HCT116 (cell line): ENCODE measurements at regions not wholly inside any gene's neighbourhood (a gene's known extent, or its start where the extent isn't known, plus 50 kb on each side); places are given as distances from the start of the nearest gene placed in this dataset.

Source experiments
- ATAC-seq: fragments of 200-7000 bp; cut with Tn5 transposase; 2 replicates; pipeline ENCODE4 v1.9.1; 2020; ENCODE audit warnings: mild to moderate bottlenecking, moderate library complexity
- BruUV-seq: library from RNA; stranded (reverse); fragments of 400-500 nt; replicated peaks from 2 replicates; lab custom pipeline; 2021; lab: Mats Ljungman, UMichigan
- CTCF ChIA-PET: fragments of 300-600 bp; sonication (Branson Sonifier 250); formaldehyde crosslinking; loops from one replicate; lab custom pipeline; 2021; ENCODE audit warnings: antibody characterized with exemption; lab: Charles Lee
- POLR2A ChIA-PET: fragments of 300-600, 350-600 bp; sonication (Branson Sonifier 250); formaldehyde crosslinking; loops from one replicate; lab custom pipeline; 2021; ENCODE audit warnings: antibody characterized with exemption; lab: Charles Lee
- RAD21 ChIA-PET, 2 experiments: fragments of 300-600 bp; sonication (Branson Sonifier 250); formaldehyde crosslinking; loops; one replicate each; lab custom pipeline; 2023; ENCODE audit warnings: low total read pairs in 2 of 2; ENCODE audit not compliant: uncharacterized antibody in 2 of 2, unreplicated experiment in 2 of 2, low non-redundant PET in 1 of 2; lab: Charles Lee
- DNase-seq: peaks from one replicate; pipeline ENCODE4 v3.0.0-alpha.2; 2010; ENCODE audit warnings: low read depth, low spot score
- H2AFZ ChIP-seq: fragments of 200-600 bp; shearing (Covaris generic), sonication (generic); 2 replicates; pipeline ENCODE4 v1.6.1; 2017; ENCODE audit warnings: low read depth, mixed run types, mixed read lengths, antibody characterized with exemption, low read length; ENCODE audit not compliant: poor library complexity, severe bottlenecking
- H3K27ac ChIP-seq: 2 replicates; pipeline ENCODE4 v1.5.1; 2012; ENCODE audit warnings: low read depth, low read length
- H3K27me3 ChIP-seq: fragments of 200-600 bp; sonication (generic); 2 replicates; pipeline ENCODE4 v1.6.1; 2016; ENCODE audit warnings: mixed run types, low read length, mixed read lengths; ENCODE audit not compliant: insufficient read depth
- H3K36me3 ChIP-seq, 2 experiments: fragments of 200-500 bp in 1 of 2; fragments of 200-600 bp in 1 of 2; sonication (Bioruptor generic) in 1 of 2; sonication (generic) in 1 of 2; 2 replicates each; pipeline versions ENCODE4 v1.5.1 to v1.6.1; 2014 to 2016; ENCODE audit warnings: low read length in 2 of 2, inconsistent platforms in 1 of 2, mixed read lengths in 1 of 2, mixed run types in 1 of 2; ENCODE audit not compliant: insufficient read depth in 2 of 2, control insufficient read depth in 1 of 2
- H3K4me1 ChIP-seq, 2 experiments: fragments of 200-600 bp in 1 of 2; sonication (generic) in 1 of 2; 2 replicates each; pipeline versions ENCODE4 v1.5.1 to v1.6.1; 2012 to 2017; ENCODE audit warnings: low read length in 2 of 2, inconsistent platforms in 1 of 2, mild to moderate bottlenecking in 1 of 2, mixed read lengths in 1 of 2, mixed run types in 1 of 2, moderate library complexity in 1 of 2; ENCODE audit not compliant: insufficient read depth in 2 of 2, control insufficient read depth in 1 of 2
- H3K4me2 ChIP-seq: fragments of 200-600 bp; sonication (generic); 2 replicates; pipeline ENCODE4 v1.6.1; 2017; ENCODE audit warnings: mixed run types, low read length, mixed read lengths
- H3K4me3 ChIP-seq, 2 experiments: fragments of 200-600 bp in 1 of 2; sonication (generic) in 1 of 2; replicated peaks in 1 of 2; 2 replicates each; pipeline ENCODE4 v1.5.1; 2011 to 2016; ENCODE audit warnings: low read length in 2 of 2, control low read depth in 1 of 2, low read depth in 1 of 2, mild to moderate bottlenecking in 1 of 2, mixed read lengths in 1 of 2, mixed run types in 1 of 2
- H3K79me2 ChIP-seq: fragments of 200-600 bp; sonication (generic); 2 replicates; pipeline ENCODE4 v1.6.1; 2017; ENCODE audit warnings: mild to moderate bottlenecking, mixed run types, low read length, moderate library complexity, mixed read lengths; ENCODE audit not compliant: insufficient read depth
- H3K9ac ChIP-seq: fragments of 200-600 bp; sonication (generic); 2 replicates; pipeline ENCODE4 v1.6.1; 2016; ENCODE audit warnings: low read length, mixed read lengths
- H3K9me2 ChIP-seq: fragments of 200-600 bp; sonication (generic), shearing (Covaris generic); 2 replicates; pipeline ENCODE4 v1.6.1; 2017; ENCODE audit warnings: mixed run types, mild to moderate bottlenecking, moderate library complexity; ENCODE audit not compliant: insufficient read depth
- H3K9me3 ChIP-seq, 2 experiments: fragments of 200-500 bp in 1 of 2; fragments of 200-600 bp in 1 of 2; sonication (Bioruptor generic) in 1 of 2; sonication (generic) in 1 of 2; 2 replicates each; pipeline ENCODE4 v1.6.1; 2014 to 2017; ENCODE audit warnings: low read length in 2 of 2, mixed read lengths in 2 of 2, inconsistent platforms in 1 of 2, low read depth in 1 of 2, mild to moderate bottlenecking in 1 of 2, mixed run types in 1 of 2, moderate library complexity in 1 of 2; ENCODE audit not compliant: control insufficient read depth in 1 of 2, insufficient read depth in 1 of 2
- H4K20me1 ChIP-seq: fragments of 200-600 bp; sonication (generic), shearing (Covaris generic); 2 replicates; pipeline ENCODE4 v1.6.1; 2017; ENCODE audit warnings: mixed run types, mild to moderate bottlenecking, moderate library complexity; ENCODE audit not compliant: insufficient read depth
- CEBPB ChIP-seq: IDR thresholded peaks from 2 replicates; pipeline ENCODE4 v1.6.1; 2012; ENCODE audit warnings: low read depth
- CTCF ChIP-seq, 3 experiments: fragments of 200-600 bp in 1 of 3; sonication (generic) in 1 of 3; IDR thresholded peaks in 2 of 3; conservative IDR thresholded peaks in 1 of 3; 2 replicates each; pipeline ENCODE4 v1.5.1; 2012 to 2017; ENCODE audit warnings: low read depth in 2 of 3, low read length in 2 of 3, antibody characterized with exemption in 1 of 3, borderline replicate concordance in 1 of 3, control low read depth in 1 of 3, mild to moderate bottlenecking in 1 of 3, mixed read lengths in 1 of 3, mixed run types in 1 of 3, moderate library complexity in 1 of 3; ENCODE audit not compliant: insufficient read depth in 1 of 3
- EGR1 ChIP-seq: IDR thresholded peaks from 2 replicates; pipeline ENCODE4 v1.6.1; 2012; ENCODE audit warnings: low read depth
- EZH2 ChIP-seq: fragments of 200-600 bp; sonication (generic); IDR thresholded peaks from 2 replicates; pipeline ENCODE4 v1.6.1; 2017; ENCODE audit warnings: antibody characterized with exemption, mixed run types
- EZH2phosphoT487 ChIP-seq: fragments of 200-600 bp; IDR thresholded peaks from 2 replicates; pipeline ENCODE4 v1.6.1; 2018; ENCODE audit warnings: antibody characterized with exemption, borderline replicate concordance
- POLR2A ChIP-seq: IDR thresholded peaks from 2 replicates; pipeline ENCODE4 v1.7.0; 2011; ENCODE audit warnings: borderline replicate concordance; ENCODE audit not compliant: insufficient read depth, insufficient read length; ENCODE audit errors: extremely low read depth
- RAD21 ChIP-seq: IDR thresholded peaks from 2 replicates; pipeline ENCODE4 v1.6.1; 2012; ENCODE audit warnings: low read depth, mild to moderate bottlenecking
- YY1 ChIP-seq: IDR thresholded peaks from 2 replicates; pipeline ENCODE4 v1.6.1; 2011; ENCODE audit warnings: low read length, low read depth, moderate library complexity, mild to moderate bottlenecking; ENCODE audit not compliant: insufficient replicate concordance; ENCODE audit errors: extremely low read depth
- ZFX ChIP-seq: fragments of 450-650 bp; IDR thresholded peaks from 2 replicates; pipeline ENCODE4 v1.6.1; 2017
- ZNF274 ChIP-seq: fragments of 200-500 bp; sonication (Bioruptor generic); IDR thresholded peaks from 2 replicates; pipeline ENCODE4 v1.6.1; 2014; ENCODE audit warnings: mild to moderate bottlenecking, low read depth, low read length, inconsistent platforms
- intact Hi-C: fragments of 100-400 bp; cut with micrococcal nuclease; formaldehyde crosslinking; loops from 2 replicates; pipeline ENCODE4 v1.10.0; 2022
- TF ChIP-seq, protein P1 (sequence below): IDR thresholded peaks from 2 replicates; pipeline ENCODE4 v1.6.1; 2012
- TF ChIP-seq, protein P2 (sequence below): IDR thresholded peaks from 2 replicates; pipeline ENCODE4 v1.6.1; 2011; ENCODE audit warnings: mild to moderate bottlenecking, low read length, moderate library complexity; ENCODE audit not compliant: insufficient replicate concordance; ENCODE audit errors: extremely low read depth

DNA sequence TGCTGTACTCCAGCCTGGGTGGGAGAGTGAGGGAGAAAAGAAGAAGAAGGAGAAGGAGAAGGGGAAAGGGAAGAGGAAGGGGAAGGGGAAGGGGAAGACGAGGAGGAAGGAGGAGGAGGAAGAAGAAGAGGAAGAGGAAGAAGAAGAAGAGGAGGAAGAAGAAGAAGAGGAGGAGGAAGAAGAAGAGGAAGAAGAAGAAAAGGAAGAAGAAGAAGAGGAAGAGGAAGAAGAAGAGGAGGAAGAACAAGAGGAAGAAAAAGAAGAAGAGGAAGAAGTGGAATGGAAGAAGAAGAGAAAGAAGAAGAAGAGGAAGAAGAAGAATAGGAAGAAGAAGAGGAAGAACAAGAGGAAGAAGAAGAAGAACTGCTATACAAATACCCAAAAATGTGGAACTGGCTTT lies 507.4 kb upstream of the TMPO start:
- no peaks in the 10 kb centered on the region for H3K9me3 ChIP-seq
- H3K4me1 ChIP-seq, result no peaks in the 10 kb centered on the region
- TF ChIP-seq ZNF274 (no peak), ZFX (no peak), POLR2A (no peak), EZH2phosphoT487 (no peak), EZH2 (no peak), CEBPB (no peak), RAD21 (no peak), EGR1 (no peak), CTCF (IDR thresholded peaks at IDR 0.05 in 2 of 3, conservative IDR thresholded peaks at IDR 0.05 in 1 of 3; ENCODE audit: borderline replicate concordance in 1 of 3, insufficient read depth in 1 of 3, low read depth in 2 of 3, low read length in 2 of 3) (no peak), YY1 (no peak)
- TF ChIP-seq, protein P1, sequence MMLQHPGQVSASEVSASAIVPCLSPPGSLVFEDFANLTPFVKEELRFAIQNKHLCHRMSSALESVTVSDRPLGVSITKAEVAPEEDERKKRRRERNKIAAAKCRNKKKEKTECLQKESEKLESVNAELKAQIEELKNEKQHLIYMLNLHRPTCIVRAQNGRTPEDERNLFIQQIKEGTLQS, result no peak
- TF ChIP-seq, protein P2, sequence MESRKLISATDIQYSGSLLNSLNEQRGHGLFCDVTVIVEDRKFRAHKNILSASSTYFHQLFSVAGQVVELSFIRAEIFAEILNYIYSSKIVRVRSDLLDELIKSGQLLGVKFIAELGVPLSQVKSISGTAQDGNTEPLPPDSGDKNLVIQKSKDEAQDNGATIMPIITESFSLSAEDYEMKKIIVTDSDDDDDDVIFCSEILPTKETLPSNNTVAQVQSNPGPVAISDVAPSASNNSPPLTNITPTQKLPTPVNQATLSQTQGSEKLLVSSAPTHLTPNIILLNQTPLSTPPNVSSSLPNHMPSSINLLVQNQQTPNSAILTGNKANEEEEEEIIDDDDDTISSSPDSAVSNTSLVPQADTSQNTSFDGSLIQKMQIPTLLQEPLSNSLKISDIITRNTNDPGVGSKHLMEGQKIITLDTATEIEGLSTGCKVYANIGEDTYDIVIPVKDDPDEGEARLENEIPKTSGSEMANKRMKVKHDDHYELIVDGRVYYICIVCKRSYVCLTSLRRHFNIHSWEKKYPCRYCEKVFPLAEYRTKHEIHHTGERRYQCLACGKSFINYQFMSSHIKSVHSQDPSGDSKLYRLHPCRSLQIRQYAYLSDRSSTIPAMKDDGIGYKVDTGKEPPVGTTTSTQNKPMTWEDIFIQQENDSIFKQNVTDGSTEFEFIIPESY, result no peak
- H3K27ac ChIP-seq, result no peak overlapping the region
- ChIA-PET POLR2A (no interaction called here), RAD21 (no interaction called here), CTCF (no interaction called here)
- no peaks in the 10 kb centered on the region for H3K79me2 ChIP-seq
- H3K4me2 ChIP-seq, result no peak overlapping the region
- H3K9ac ChIP-seq, result no peak overlapping the region
- no peak for ATAC-seq
- H3K4me3 ChIP-seq, result no peak overlapping the region
- no peaks in the 10 kb centered on the region for H3K36me3 ChIP-seq
- H3K27me3 ChIP-seq, result no peaks in the 10 kb centered on the region
- intact Hi-C loops, result loop anchor here (10.0 kb wide), 1 partner anchor 367 kb away; no protein-coding TSS in a partner anchor
- no peak for DNase-seq
- H2AFZ ChIP-seq, result no peak overlapping the region
- no peaks in the 10 kb centered on the region for H4K20me1 ChIP-seq
- H3K9me2 ChIP-seq, result no peaks in the 10 kb centered on the region
- no TSS peak for BruUV-seq
